Hindlimb muscle (tissue), 1 donor: ENCODE measurements at regions not wholly inside any gene's neighbourhood (a gene's known extent, or its start where the extent isn't known, plus 50 kb on each side); places are given as distances from the start of the nearest gene placed in this dataset.
A peak's percentile ranks its signal among the peaks of the same experiment; 100 is the strongest.

Source experiments
- DNase-seq: peaks from one replicate; pipeline ENCODE4 v3.0.0-alpha.2; 2013

DNA sequence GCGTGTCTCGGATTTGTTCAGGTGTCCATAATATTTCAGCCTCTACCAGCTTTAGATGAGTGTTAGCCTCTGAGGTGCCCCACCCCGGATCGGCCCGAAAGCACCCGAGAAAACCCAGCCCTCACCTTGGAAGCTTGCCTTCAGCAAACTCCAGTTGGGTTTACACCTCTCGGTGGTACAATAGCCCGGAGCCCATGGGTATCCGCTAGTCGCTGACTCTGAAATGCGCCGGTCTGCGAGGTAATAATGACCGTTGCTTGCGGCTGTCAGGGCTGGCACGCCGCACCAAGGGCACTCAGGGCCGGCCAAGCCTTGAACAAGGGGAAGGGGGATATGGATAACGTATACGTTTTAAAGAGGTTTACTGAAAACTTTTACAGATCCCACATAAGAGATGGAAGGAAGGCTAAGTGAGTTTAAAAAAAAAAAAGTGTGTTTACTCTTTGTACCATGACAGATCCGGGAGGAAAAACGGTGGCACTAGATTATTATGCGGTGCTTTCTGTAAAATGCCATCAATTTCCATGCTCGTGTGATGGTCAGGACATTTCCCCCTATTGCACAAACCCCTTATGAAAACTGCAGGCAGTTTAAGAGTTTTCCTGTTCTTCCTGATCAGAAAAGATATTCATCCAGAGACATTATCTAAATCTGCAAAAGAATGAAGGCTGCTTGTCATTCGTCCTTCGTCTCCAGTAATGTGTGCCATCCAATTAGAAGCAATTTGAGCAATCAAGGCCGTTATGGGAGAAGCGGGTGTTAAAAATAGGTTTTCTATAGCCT is 124.2 kb downstream of the TMEM161B start:
- no peak for DNase-seq

GRCh38 chr5:88143693-88144218 is 124.9 kb downstream of the TMEM161B start:
- DNase-seq: no peak

DNA sequence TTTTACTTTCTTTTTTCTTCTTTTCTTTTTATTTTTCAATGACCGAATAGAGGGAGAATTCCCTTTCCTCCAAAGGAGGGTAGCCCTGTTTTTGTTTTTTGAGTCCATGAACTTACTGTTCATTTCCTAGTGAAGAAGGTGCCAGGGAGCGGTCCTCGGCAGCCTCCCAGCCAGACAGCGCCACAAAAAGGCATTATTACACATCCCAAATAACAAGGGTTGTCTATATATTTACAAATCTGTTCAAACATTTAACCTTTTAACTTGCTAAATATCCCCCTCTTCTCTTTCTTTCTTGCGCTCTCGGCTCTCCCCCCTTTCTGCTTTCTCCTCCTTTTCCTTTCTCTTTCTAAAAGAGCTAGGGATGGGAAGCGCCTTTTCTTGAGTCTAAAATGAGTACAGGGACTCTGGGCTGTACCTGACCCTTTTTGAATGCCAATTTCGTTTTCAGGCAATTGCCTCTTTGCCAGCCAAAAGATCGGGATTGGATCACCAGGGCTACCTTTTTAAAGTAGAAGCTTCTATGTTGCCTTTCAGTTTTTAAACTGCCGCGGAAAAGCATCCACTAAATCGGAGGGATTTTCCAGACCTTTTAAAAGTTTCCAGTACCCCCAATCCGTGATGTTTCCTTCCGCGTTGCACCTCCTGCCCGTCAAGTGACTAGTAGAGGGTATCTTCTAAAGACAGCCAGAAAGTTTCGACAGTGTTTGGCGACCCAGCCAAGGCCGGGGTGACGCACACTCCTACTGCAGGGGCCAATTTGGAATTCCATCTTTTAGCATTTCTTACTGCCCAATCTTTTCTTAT is 125.6 kb downstream of the TMEM161B start:
- no peak for DNase-seq

- no peak for DNase-seq
Measured at GRCh38 chr5:88142636-88142885, 126.1 kb downstream of the TMEM161B start.

DNA sequence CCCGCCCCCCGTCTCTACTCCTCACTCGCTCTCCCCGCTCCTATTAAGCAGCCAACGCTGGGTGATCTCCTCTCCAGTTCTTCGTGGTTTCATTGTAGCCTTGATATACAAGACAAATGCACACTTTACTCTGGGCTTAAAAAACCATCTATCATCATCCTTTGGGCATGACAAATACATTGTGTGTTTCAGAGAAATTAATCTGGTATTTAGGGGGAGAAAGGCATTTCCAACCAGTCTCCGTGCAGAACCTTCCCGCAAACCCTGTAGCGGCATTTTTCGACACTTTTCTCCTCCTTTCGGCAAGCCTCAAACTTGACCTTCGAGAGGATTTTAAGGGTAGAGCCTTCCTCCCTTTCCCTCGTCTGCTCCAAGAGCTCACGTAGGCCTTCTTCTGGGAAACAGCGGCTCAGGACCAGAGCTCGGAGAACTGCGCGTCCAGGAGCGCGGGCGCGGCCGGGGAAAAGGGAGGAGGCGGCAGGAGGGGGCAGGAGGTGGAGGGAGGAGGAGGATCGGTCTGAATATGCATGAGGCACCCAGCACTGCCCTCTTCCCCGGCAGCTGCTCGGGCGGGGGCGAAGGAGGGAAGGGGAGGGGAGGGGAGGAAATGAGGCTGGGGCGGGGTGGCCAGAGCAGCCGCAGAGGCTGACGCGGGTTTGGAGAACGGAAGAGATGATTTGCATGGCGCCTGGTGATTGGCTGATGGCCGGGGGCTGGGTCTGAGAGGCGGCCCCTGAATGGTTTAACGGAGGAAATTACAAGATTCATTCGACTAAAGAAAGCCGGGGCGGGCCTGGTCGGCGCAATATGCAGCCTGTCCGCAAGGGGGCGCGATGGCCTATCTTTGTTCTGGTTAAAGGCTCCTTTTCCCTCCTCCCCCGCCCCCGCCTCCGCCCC is 127.5 kb downstream of the TMEM161B start:
- peak; percentile 88 for DNase-seq

DNA sequence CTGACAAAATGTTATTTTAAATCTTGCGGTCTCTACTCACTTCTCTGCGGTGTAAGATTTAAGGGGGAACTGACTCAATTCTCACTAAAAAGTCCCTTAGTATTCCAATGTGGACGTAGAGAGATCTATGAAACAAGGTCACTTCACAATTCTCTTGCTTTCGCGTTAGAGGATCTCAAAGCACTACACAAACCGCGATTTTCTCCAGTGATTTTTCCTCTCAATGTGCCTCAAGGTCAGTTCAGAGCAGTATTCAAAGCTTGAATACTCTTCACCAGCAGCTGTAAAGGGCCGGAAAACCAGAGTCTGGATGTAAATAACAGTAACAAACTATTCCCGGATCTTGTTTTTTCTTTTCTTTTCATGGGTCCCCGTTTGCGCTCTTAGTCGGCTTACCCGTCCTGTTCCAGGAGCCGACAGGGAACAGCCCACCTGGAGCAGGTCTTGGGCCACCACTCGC is 128.2 kb downstream of the TMEM161B start:
- DNase-seq: no peak

DNA sequence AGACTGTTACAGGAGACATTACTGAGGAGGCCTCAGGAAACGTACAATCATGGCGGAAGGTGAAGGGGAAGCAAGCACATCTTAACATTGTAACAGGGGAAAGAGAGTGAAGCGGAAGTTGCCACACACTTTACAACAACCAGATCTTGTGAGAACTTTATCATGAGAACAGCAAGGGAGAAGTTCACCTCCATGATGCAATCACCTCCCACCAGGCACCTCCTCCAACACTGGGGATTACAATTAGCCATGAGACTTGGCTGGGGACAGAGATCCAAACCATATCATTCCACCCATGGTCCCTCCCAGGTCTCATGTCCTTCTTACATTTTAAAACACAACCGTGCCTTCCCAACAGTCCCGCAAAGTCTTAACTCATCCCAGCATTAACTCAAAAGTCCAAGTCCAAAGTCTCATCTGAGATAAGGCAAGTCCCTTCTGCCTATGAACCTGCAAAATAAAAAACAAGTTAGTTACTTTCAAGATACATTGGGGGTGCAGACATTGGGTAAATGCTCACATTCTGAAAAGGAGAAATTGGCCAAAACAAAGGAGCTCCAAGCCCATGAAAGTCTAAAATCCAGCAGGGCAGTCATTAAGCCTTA is 138.3 kb downstream of the TMEM161B start:
- no peak for DNase-seq

DNA sequence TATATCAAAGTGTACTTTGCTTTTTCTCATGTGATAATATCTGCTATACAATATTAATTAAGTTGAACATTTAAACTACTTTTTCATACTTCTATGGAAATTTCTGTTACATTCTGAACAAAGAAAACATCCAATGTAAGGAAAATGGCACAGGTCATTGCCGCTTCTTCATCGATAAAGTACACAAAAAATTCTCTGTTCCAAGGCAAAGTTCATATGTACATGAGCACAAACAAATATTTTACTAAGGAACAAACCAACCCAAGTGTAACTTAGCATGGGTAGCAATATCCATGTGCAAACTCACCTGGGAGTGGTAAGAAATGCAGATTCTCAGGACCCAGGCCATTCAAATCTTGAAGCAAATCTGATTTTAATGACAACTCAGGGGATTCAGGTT is 139.8 kb downstream of the TMEM161B start:
- DNase-seq: no peak

DNA sequence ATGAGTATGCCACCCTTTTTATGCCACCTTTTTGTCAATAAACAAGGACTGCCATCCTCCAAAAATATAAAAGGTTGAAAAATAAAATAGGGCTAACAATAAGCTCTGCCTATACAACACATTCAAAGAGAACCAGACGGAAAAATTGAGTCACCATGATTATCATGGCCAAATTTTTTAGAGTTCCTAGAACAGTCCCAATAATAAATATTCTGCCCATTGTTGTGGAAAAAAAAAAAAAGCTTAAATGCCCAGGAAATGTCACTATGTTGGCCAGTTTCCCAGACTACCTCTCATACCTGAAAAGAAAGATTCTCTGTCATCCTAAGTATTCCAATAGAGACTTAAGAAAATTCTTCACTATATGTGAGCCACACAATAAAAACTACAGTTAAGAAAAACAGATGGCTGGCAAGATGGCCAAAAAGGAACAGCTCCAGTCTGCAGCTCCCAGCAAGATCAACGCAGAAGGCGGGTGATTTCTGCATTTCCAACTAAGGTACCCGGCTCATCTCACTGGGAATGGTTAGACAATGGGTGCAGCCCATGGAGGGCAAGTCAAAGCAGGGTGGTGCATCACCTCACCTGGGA is 149.0 kb downstream of the TMEM161B start:
- no peak for DNase-seq

DNA sequence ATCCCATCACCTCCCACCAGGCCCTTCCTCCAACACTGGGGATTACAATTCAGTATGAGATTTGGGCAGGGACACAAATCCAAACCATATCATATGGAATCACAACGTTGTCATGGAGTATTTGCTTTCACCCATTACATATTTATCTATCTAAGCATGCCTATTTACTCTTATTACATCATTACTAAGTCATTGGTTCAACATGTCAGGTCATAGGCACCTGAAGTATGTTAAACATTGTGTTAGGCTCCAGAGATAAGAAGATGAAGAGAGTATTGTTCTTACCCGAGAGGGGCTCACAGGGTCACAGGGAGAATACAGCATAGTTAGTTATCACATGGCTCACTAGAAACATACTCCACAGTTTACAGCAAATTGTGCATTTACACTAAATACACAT is 150.5 kb downstream of the TMEM161B start:
- no peak for DNase-seq

DNA sequence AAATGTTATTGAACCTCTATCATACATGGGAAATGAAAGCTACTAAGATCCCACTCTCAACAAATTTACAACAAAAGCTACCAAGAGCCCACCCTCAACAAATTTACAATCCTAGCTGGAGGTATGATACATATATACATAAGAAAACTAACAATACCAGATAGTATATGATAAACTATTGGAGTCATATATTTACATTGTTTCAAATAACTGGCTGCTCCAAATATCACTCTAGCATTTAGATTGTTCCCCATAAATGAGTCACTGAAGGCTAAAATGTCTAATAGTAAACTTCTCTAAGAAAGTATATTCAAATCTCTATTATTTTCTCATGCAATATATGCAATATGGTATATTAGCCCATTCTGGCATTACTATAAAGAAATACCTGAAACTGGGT is 151.1 kb downstream of the TMEM161B start:
- DNase-seq: no peak

DNA sequence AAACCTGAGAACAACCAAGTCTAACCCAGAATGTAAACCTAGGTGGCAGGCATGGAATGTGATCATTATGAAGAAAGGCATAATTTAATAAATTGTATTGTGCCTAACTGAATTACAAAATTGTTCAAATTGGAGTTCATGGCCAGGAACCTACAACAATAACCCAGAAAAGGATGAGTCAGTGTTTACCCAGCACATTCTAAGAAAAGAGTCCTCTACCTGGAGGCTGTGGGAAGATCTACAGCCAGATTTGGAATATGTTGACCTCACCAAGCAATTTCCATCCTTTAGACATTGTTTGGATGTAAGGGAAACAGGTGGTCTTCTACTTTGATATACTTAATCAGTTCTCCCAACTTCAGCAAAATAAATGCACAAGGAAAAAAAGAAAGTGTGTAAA is 152.2 kb downstream of the TMEM161B start:
- no peak for DNase-seq

GRCh38 chr5:88115211-88115610 is 153.4 kb downstream of the TMEM161B start:
- no peak for DNase-seq

GRCh38 chr5:88113429-88113828 is 155.2 kb downstream of the TMEM161B start:
- no peak for DNase-seq

GRCh38 chr5:88109818-88110217 is 158.8 kb downstream of the TMEM161B start:
- no peak for DNase-seq

DNA sequence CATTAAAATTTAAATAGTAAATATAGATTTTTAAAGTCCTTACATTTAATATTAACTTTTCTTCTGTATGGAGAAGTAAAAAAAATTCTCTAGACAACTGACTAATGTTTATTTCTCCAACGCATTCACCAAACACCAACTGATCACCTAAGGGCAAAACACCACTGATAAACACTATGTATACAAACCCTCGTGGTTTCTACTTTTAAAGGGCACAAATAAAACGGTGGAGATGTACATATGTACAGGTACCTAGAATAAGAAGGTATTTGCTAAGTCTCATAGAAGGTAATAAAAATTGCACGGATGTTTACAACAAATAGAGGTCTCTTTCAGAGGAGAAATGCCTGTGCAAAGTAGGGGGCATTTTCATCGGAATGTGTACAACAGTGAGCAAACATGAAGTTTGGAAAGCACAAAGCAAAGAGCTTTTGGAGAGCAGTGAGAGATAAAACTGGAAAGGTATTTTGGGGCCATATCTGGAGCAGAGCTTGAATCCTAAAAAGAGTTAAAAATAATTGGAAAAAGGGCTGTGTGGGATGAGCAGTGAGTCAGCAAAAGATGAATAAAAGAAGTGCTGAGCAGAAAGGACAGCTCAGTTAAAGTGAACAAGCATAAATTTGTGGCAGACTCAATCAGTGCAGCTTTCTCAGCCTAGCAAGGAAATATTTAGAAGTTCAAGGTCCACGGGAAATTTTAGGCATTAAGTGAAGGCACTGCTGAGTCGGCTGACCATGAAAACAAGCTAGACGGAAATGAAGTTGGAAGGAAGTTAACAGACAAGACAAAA is 160.0 kb downstream of the TMEM161B start:
- DNase-seq: no peak

GRCh38 chr5:88094906-88095496 is 173.6 kb downstream of the TMEM161B start:
- no peak for DNase-seq

DNA sequence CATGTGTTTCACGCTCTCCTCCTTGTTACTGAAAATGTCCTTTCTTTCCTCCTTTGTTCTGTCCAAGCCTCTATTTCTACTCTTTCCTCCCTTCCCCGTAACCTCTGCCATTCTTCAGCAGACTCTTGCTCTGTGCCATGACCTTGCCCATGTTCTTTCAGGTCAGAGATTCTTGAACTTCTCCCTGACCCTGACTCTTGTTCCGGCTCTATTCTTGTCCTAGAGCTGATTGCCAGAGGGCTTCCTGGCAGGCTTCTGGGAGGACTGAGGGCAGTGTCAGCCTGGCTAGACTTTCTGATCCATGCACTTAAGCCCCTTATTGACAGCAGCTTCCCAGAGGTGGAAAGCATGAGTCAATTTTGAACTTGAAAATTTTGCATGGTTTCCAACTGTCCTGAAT is 174.2 kb downstream of the TMEM161B start:
- DNase-seq: no peak

DNA sequence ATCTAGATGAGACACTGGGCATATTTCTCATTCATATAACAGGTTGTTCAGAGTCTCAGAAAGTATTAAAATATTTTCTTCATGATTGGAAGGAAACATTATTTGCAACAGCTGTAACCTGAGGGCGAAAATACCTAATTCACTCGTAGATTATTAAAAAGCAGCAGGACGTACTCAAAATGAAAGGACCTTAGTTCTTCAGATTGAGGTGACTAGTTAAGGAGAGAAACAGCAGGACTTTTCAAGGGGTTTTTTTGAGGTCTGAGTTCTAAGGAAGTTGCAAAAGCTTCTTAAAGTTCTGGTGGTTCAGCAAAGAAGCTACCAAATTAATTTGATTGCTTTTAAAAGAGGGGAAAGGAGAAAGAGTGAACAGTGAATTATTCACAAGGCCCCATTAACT is 174.9 kb downstream of the TMEM161B start:
- DNase-seq: no peak

DNA sequence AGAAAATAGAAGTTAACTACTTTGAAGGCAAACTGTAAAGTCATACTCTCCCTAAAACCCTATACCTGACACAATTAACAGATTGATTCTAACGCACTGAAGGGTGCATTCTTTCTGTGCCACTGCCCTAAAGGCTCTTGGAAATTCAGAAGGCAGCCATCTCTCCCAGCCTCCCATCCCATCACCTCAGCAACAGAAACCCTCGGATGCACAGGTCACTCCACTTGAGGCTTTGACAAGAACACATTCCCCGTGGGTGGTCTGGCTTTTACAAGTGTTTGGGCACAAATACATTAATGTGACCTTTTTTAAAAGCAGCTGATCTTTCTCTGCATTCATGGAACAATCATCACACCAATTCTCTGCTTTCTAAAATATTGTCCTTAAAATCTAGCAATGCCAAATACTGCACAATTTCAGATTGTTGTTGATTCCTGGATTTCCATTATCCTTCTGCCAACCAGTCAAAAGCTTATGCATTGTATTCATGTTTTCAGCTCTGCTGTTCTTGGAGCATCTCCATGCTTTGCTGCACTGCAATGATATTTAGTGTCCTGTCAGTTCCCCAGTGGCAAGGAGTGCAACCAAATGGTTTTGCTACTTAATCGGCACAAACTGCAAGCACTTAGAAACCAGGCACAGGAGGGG is 175.6 kb downstream of the TMEM161B start:
- DNase-seq: no peak
